Head of caudate nucleus (tissue), 42 donors: ENCODE measurements at regions not wholly inside any gene's neighbourhood (a gene's known extent, or its start where the extent isn't known, plus 50 kb on each side); places are given as distances from the start of the nearest gene placed in this dataset.

Source experiments
- DNase-seq, 42 donors: peaks; one replicate each; pipeline versions ENCODE4 v3.0.0 to v3.0.0-alpha.2; 2020 to 2021; ENCODE audit warnings: mixed read lengths in 7 of 42
- intact Hi-C: fragments of 100-400 bp; cut with DNase I; formaldehyde crosslinking; loops from one replicate; pipeline ENCODE4 v1.15.0; 2022

GRCh38 chr5:173686950-173687349 lies 70.5 kb upstream of the BOD1 start:
- intact Hi-C loops, result no loop called here
- no peak for DNase-seq

- no peak for DNase-seq
- intact Hi-C loops, result no loop called here
These were observed 72.3 kb upstream of the BOD1 start for GRCh38 chr5:173688703-173689102.

- intact Hi-C loops, result no loop called here
- DNase-seq, result peak in 3 of 42 donors; percentile 15 to 29 (median 18)
These were observed 72.8 kb upstream of the BOD1 start for GRCh38 chr5:173689171-173689736.

GRCh38 chr5:173689737-173690360 lies 73.4 kb upstream of the BOD1 start:
- intact Hi-C loops, result no loop called here
- DNase-seq, result peak in 1 of 42 donors; percentile 27

GRCh38 chr5:173691931-173692330 lies 75.5 kb upstream of the BOD1 start:
- DNase-seq, result no peak
- intact Hi-C loops, result no loop called here

GRCh38 chr5:173693670-173694069 lies 77.2 kb upstream of the BOD1 start:
- intact Hi-C loops, result no loop called here
- DNase-seq, result no peak

- DNase-seq, result no peak
- intact Hi-C loops, result no loop called here
These were observed 79.8 kb upstream of the BOD1 start for GRCh38 chr5:173696216-173696615.

- DNase-seq, result no peak
- intact Hi-C loops, result no loop called here
These were observed 81.6 kb upstream of the BOD1 start for GRCh38 chr5:173697931-173698579.

GRCh38 chr5:173699966-173700365 lies 83.5 kb upstream of the BOD1 start:
- DNase-seq, result no peak
- intact Hi-C loops, result no loop called here

GRCh38 chr5:173703466-173703865 lies 87.0 kb upstream of the BOD1 start:
- no peak for DNase-seq
- intact Hi-C loops, result no loop called here

GRCh38 chr5:173704615-173705511 lies 88.4 kb upstream of the BOD1 start:
- intact Hi-C loops, result no loop called here
- peak in 2 of 42 donors; percentile 21 to 37 for DNase-seq

GRCh38 chr5:173705512-173706044 lies 89.1 kb upstream of the BOD1 start:
- DNase-seq, result peak in 1 of 42 donors; percentile 11
- intact Hi-C loops, result no loop called here

GRCh38 chr5:173706700-173707099 lies 90.2 kb upstream of the BOD1 start:
- DNase-seq, result peak in 1 of 42 donors; percentile 50
- intact Hi-C loops, result no loop called here

GRCh38 chr5:173707392-173707791 lies 90.9 kb upstream of the BOD1 start:
- intact Hi-C loops, result no loop called here
- DNase-seq, result peak in 14 of 42 donors; percentile 9 to 67 (median 38)

- intact Hi-C loops, result no loop called here
- no peak for DNase-seq
These were observed 92.7 kb upstream of the BOD1 start for GRCh38 chr5:173709145-173709544.

GRCh38 chr5:173709761-173710160 lies 93.3 kb upstream of the BOD1 start:
- DNase-seq, result no peak
- intact Hi-C loops, result no loop called here

GRCh38 chr5:173710528-173710927 lies 94.1 kb upstream of the BOD1 start:
- no peak for DNase-seq
- intact Hi-C loops, result no loop called here

- intact Hi-C loops, result no loop called here
- no peak for DNase-seq
These were observed 95.0 kb upstream of the BOD1 start for GRCh38 chr5:173711466-173711865.

- intact Hi-C loops, result no loop called here
- no peak for DNase-seq
These were observed 96.2 kb upstream of the BOD1 start for GRCh38 chr5:173712609-173713175.
